Fibroblast of lung (primary cell): ENCODE measurements at regions not wholly inside any gene's neighbourhood (a gene's known extent, or its start where the extent isn't known, plus 50 kb on each side); places are given as distances from the start of the nearest gene placed in this dataset.

Source experiments
- DNase-seq, 2 donors: peaks; one replicate each; pipeline versions ENCODE4 v3.0.0 to v3.0.0-alpha.2; 2010; ENCODE audit warnings: low read depth in 2 of 2
- H2AFZ ChIP-seq: 2 replicates; pipeline ENCODE4 v1.5.1; 2012; ENCODE audit warnings: low read length, control low read depth, inconsistent platforms
- H3K27ac ChIP-seq: 2 replicates; pipeline ENCODE4 v1.5.1; 2011; ENCODE audit warnings: low read length, control low read depth; ENCODE audit not compliant: insufficient read depth
- H3K27me3 ChIP-seq: 2 replicates; pipeline ENCODE4 v1.5.1; 2011; ENCODE audit warnings: mild to moderate bottlenecking, low read length; ENCODE audit not compliant: control insufficient read depth, insufficient read depth
- H3K36me3 ChIP-seq: 2 replicates; pipeline ENCODE4 v1.5.1; 2011; ENCODE audit warnings: low read length; ENCODE audit not compliant: control insufficient read depth, insufficient read depth
- H3K4me1 ChIP-seq: 2 replicates; pipeline ENCODE4 v1.5.1; 2011; ENCODE audit warnings: low read length; ENCODE audit not compliant: control insufficient read depth, insufficient read depth; ENCODE audit errors: extremely low read depth
- H3K4me2 ChIP-seq: 2 replicates; pipeline ENCODE4 v1.5.1; 2011; ENCODE audit warnings: low read length, control low read depth; ENCODE audit not compliant: insufficient read depth; ENCODE audit errors: extremely low read depth
- H3K4me3 ChIP-seq, 4 experiments: fragments of 200-600 bp in 1 of 4; sonication (generic) in 1 of 4; replicated peaks in 1 of 4; 2 replicates each; pipeline ENCODE4 v1.5.1; 2011 to 2016; ENCODE audit warnings: low read length in 4 of 4, low read depth in 3 of 4, mild to moderate bottlenecking in 3 of 4, control low read depth in 2 of 4, inconsistent platforms in 1 of 4, mixed read lengths in 1 of 4; ENCODE audit not compliant: insufficient read depth in 1 of 4; ENCODE audit errors: control extremely low read depth in 1 of 4
- H3K79me2 ChIP-seq: 2 replicates; pipeline ENCODE4 v1.5.1; 2012; ENCODE audit warnings: mild to moderate bottlenecking, low read length, inconsistent platforms; ENCODE audit not compliant: control insufficient read depth, insufficient read depth
- H3K9ac ChIP-seq: 2 replicates; pipeline ENCODE4 v1.5.1; 2011; ENCODE audit warnings: mild to moderate bottlenecking, low read length, control low read depth; ENCODE audit not compliant: insufficient read depth
- H3K9me3 ChIP-seq: 2 replicates; pipeline ENCODE4 v1.5.1; 2012; ENCODE audit warnings: low read depth, low read length; ENCODE audit not compliant: control insufficient read depth, insufficient read depth
- H4K20me1 ChIP-seq: 2 replicates; pipeline ENCODE4 v1.5.1; 2011; ENCODE audit warnings: low read length; ENCODE audit not compliant: control insufficient read depth, insufficient read depth; ENCODE audit errors: extremely low read depth
- EZH2 ChIP-seq: IDR thresholded peaks from 2 replicates; pipeline ENCODE4 v1.5.1; 2012; ENCODE audit warnings: low read length, control low read depth, mild to moderate bottlenecking; ENCODE audit errors: missing control alignments
- TF ChIP-seq, protein P1 (sequence below), 2 donors: IDR thresholded peaks in 1 of 2; conservative IDR thresholded peaks in 1 of 2; 1 replicate in 1 of 2; 2 replicates in 1 of 2; pipeline ENCODE4 v1.5.1; 2011 to 2012; ENCODE audit warnings: low read length in 2 of 2, control low read depth in 1 of 2, inconsistent platforms in 1 of 2, low read depth in 1 of 2, mild to moderate bottlenecking in 1 of 2

- Histone ChIP-seq H2AFZ (no peak overlapping the region), H3K9ac (no peak overlapping the region), H3K27me3 (no peaks in the 10 kb centered on the region), H3K79me2 (no peaks in the 10 kb centered on the region), H3K27ac (no peak overlapping the region), H3K36me3 (no peaks in the 10 kb centered on the region), H3K4me1 (no peaks in the 10 kb centered on the region), H3K9me3 (no peaks in the 10 kb centered on the region), H4K20me1 (no peaks in the 10 kb centered on the region), H3K4me2 (no peak overlapping the region), H3K4me3 (no peak overlapping the region)
- DNase-seq: no peak
- TF ChIP-seq EZH2: no peak
- TF ChIP-seq, protein P1, sequence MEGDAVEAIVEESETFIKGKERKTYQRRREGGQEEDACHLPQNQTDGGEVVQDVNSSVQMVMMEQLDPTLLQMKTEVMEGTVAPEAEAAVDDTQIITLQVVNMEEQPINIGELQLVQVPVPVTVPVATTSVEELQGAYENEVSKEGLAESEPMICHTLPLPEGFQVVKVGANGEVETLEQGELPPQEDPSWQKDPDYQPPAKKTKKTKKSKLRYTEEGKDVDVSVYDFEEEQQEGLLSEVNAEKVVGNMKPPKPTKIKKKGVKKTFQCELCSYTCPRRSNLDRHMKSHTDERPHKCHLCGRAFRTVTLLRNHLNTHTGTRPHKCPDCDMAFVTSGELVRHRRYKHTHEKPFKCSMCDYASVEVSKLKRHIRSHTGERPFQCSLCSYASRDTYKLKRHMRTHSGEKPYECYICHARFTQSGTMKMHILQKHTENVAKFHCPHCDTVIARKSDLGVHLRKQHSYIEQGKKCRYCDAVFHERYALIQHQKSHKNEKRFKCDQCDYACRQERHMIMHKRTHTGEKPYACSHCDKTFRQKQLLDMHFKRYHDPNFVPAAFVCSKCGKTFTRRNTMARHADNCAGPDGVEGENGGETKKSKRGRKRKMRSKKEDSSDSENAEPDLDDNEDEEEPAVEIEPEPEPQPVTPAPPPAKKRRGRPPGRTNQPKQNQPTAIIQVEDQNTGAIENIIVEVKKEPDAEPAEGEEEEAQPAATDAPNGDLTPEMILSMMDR (conservative IDR thresholded peaks at IDR 0.05 in 1 of 2, IDR thresholded peaks at IDR 0.05 in 1 of 2; ENCODE audit: low read depth in 1 of 2, low read length in 2 of 2): no peak
Observed at GRCh38 chr3:17806201-17806600, 63.8 kb upstream of the TBC1D5 start.

DNA sequence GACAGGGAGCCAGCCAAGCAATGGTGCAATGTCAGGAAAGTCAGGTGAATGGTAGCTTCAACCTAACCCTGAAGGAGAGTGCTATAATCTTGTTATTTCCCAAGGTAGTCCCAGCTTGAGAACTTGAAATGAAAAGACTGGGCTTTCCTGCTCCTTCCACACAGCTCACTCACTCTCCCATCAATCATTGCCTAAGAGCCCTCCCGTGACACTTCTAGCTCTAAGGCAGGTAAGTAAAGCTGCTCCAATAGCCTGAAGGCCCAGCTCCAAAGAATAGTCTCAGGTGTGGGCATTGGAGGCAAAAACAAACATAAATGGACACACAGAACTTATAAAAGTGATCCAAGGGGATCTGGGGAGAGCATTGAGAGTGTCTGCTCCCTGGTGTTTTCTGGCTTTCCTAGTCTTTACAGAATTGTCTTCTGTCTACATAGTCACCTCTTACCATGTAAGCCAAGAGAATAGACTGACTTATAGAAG lies 63.1 kb upstream of the TBC1D5 start:
- DNase-seq: no peak
- Histone ChIP-seq H3K79me2 (no peaks in the 10 kb centered on the region), H3K27ac (no peak overlapping the region), H3K4me3 (no peak overlapping the region), H3K4me2 (no peak overlapping the region), H3K27me3 (no peaks in the 10 kb centered on the region), H3K4me1 (no peaks in the 10 kb centered on the region), H3K9me3 (no peaks in the 10 kb centered on the region), H3K9ac (no peak overlapping the region), H3K36me3 (no peaks in the 10 kb centered on the region), H4K20me1 (no peaks in the 10 kb centered on the region), H2AFZ (no peak overlapping the region)
- no peak for TF ChIP-seq EZH2
- TF ChIP-seq, protein P1 (conservative IDR thresholded peaks at IDR 0.05 in 1 of 2, IDR thresholded peaks at IDR 0.05 in 1 of 2; ENCODE audit: low read depth in 1 of 2, low read length in 2 of 2): no peak

DNA sequence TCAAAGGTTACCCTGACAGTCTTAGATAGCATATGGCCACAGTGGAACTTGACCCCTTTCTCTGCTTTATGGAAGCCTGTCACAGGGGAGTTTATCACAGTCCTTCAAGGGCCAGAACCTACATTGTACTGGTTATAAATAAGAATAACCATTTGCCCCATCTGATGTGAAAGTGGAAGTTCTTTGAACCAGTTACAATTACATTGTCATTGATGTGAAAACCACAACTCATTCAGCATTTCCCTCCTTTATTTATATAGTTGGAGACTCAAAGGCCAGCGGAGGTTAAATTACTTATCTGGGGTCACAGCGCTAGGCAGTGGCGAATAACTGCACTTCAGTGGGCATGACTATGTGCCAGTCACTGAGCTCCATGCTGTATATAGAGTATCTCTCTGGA lies 60.5 kb upstream of the TBC1D5 start:
- H3K9me3 ChIP-seq: no peaks in the 10 kb centered on the region
- H3K4me2 ChIP-seq: no peak overlapping the region
- no peaks in the 10 kb centered on the region for H4K20me1 ChIP-seq
- no peaks in the 10 kb centered on the region for H3K79me2 ChIP-seq
- H3K27me3 ChIP-seq: no peaks in the 10 kb centered on the region
- H3K27ac ChIP-seq: no peak overlapping the region
- no peak for DNase-seq
- TF ChIP-seq EZH2: no peak
- TF ChIP-seq, protein P1 (conservative IDR thresholded peaks at IDR 0.05 in 1 of 2, IDR thresholded peaks at IDR 0.05 in 1 of 2; ENCODE audit: low read depth in 1 of 2, low read length in 2 of 2): no peak
- H3K4me1 ChIP-seq: no peaks in the 10 kb centered on the region
- no peak overlapping the region for H3K4me3 ChIP-seq
- H3K36me3 ChIP-seq: no peaks in the 10 kb centered on the region
- H2AFZ ChIP-seq: no peak overlapping the region
- no peak overlapping the region for H3K9ac ChIP-seq
